ENCODE measurements at regions not wholly inside any gene's neighbourhood (a gene's known extent, or its start where the extent isn't known, plus 50 kb on each side); places are given as distances from the start of the nearest gene placed in this dataset.

DNA sequence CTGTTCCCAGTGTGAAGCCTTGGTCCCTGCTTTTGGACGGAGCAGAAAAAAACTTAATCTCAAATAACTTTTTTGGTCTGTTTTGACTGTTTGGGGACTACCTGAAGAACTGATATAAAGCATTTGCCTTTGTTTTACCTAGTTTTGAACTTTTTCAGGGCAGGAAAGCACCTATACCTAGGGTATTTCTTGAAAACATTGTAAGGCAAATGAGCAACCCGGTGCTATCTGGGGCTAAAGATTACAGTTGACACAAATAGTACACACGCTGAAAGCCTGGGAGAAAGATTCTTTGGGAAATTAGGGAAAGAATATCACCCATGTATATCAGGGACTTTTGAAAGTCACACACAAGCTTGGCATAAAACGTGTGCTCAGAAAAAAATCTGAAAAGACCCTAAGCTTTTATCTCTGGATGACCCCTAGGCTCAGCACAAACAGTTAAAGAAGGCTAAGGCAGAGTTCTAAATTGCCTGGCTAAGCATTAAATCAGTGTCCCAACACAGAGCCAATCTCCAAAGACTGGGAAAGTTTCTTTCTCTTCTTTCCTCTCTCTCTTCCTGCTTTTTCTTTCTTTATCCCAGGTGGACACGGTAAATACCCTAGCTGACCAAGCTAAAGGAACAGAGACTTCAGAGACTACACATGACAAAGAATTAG, 389.8 kb downstream of the SH2D4B start:
- Histone ChIP-seq H2AFZ (ENCODE audit: low read length) (no peak overlapping the region), H3K9me2 (ENCODE audit: insufficient read depth, low read length) (no peaks in the 10 kb centered on the region; the same call in 1 of the 2 replicates), H3K79me2 (ENCODE audit: insufficient read depth, low read depth, low read length) (no peaks in the 10 kb centered on the region), H3K9me3 (ENCODE audit: low read length) (no peaks in the 10 kb centered on the region), H3K27ac (ENCODE audit: low read depth, low read length, poor library complexity, severe bottlenecking) (no peak overlapping the region), H3K36me3 (ENCODE audit: insufficient read depth, low read length) (no peaks in the 10 kb centered on the region), H3K4me1 (ENCODE audit: insufficient read depth, low read length, poor library complexity, severe bottlenecking) (no peaks in the 10 kb centered on the region), H3K4me2 (ENCODE audit: low read length) (no peak overlapping the region), H3K4me3 (ENCODE audit: low read depth, low read length, poor library complexity, severe bottlenecking) (no peak overlapping the region), H4K20me1 (ENCODE audit: insufficient read depth, low read length) (no peaks in the 10 kb centered on the region)
- ChIA-PET POLR2A (interaction anchor here (0.6 kb wide), 1 partner anchor 1180 kb away, joined by 4 read pairs; no protein-coding TSS in a partner anchor), CTCF (ENCODE audit: unreplicated experiment) (no interaction called here)
- BruUV-seq (replicated peaks) = no TSS peak
- TF ChIP-seq, protein P1, sequence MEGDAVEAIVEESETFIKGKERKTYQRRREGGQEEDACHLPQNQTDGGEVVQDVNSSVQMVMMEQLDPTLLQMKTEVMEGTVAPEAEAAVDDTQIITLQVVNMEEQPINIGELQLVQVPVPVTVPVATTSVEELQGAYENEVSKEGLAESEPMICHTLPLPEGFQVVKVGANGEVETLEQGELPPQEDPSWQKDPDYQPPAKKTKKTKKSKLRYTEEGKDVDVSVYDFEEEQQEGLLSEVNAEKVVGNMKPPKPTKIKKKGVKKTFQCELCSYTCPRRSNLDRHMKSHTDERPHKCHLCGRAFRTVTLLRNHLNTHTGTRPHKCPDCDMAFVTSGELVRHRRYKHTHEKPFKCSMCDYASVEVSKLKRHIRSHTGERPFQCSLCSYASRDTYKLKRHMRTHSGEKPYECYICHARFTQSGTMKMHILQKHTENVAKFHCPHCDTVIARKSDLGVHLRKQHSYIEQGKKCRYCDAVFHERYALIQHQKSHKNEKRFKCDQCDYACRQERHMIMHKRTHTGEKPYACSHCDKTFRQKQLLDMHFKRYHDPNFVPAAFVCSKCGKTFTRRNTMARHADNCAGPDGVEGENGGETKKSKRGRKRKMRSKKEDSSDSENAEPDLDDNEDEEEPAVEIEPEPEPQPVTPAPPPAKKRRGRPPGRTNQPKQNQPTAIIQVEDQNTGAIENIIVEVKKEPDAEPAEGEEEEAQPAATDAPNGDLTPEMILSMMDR (conservative IDR thresholded peaks at IDR 0.05; ENCODE audit: low read length) = no peak
- TF ChIP-seq EZH2phosphoT487 (IDR thresholded peaks at IDR 0.05; ENCODE audit: borderline replicate concordance, low read depth, low read length) = no peak
- intact Hi-C loops (cut with micrococcal nuclease; ENCODE audit: unreplicated experiment) = no loop called here
- no peak for DNase-seq (ENCODE audit: low spot score)

DNA sequence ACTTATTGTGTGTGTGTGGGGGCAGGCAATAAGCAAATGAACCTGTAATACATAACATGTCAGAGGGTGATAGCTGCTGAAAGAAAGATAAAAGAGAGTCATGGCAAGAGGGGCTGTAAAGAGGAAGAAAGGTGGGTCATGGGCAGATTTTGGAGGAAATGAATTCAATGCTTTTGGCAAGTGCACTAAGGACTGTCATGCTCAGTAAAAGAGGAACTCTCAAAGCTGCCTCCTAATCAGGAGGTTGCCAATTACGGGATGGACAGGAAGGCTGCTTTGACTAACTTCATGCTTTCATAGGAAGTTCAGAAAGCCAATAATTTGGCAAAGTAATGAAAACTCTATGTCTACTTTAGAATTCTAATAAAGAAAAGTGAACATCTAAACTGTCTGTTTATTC, 401.2 kb downstream of the SH2D4B start:
- intact Hi-C loops (cut with micrococcal nuclease; ENCODE audit: unreplicated experiment) = no loop called here
- CTCF ChIA-PET (ENCODE audit: unreplicated experiment) = no interaction called here
- no TSS peak for BruUV-seq (replicated peaks)

More for the DNA sequence above, 401.2 kb downstream of the SH2D4B start:
- Histone ChIP-seq H3K4me3 (ENCODE audit: low read depth, low read length, poor library complexity, severe bottlenecking) (no peak overlapping the region), H2AFZ (ENCODE audit: low read length) (no peak overlapping the region), H3K79me2 (ENCODE audit: insufficient read depth, low read depth, low read length) (no peaks in the 10 kb centered on the region), H3K9me3 (ENCODE audit: low read length) (no peaks in the 10 kb centered on the region), H4K20me1 (ENCODE audit: insufficient read depth, low read length) (no peaks in the 10 kb centered on the region), H3K4me2 (ENCODE audit: low read length) (no peak overlapping the region), H3K9me2 (ENCODE audit: insufficient read depth, low read length) (no peaks in the 10 kb centered on the region), H3K36me3 (ENCODE audit: insufficient read depth, low read length) (no peaks in the 10 kb centered on the region), H3K27ac (ENCODE audit: low read depth, low read length, poor library complexity, severe bottlenecking) (no peak overlapping the region), H3K4me1 (ENCODE audit: insufficient read depth, low read length, poor library complexity, severe bottlenecking) (no peaks in the 10 kb centered on the region)
- no peak for DNase-seq (ENCODE audit: low spot score)
- POLR2A ChIA-PET = no interaction called here
- TF ChIP-seq EZH2phosphoT487 (IDR thresholded peaks at IDR 0.05; ENCODE audit: borderline replicate concordance, low read depth, low read length) = no peak
- TF ChIP-seq, protein P1 (conservative IDR thresholded peaks at IDR 0.05; ENCODE audit: low read length) = no peak

All from OCI-LY7 (cell line).